NB4 (cell line): ENCODE measurements at regions not wholly inside any gene's neighbourhood (a gene's known extent, or its start where the extent isn't known, plus 50 kb on each side); places are given as distances from the start of the nearest gene placed in this dataset.
A peak's percentile ranks its signal among the peaks of the same experiment; 100 is the strongest.

ENCODE experiments used
- DNase-seq: peaks from one replicate; pipeline ENCODE4 v3.0.0; 2010; ENCODE audit warnings: low read depth
- H3K4me3 ChIP-seq: one replicate; pipeline ENCODE4 v1.5.1; 2011; ENCODE audit warnings: mild to moderate bottlenecking, low read depth, low read length, moderate library complexity
- CTCF ChIP-seq: IDR thresholded peaks from one replicate; pipeline ENCODE4 v1.5.1; 2012; ENCODE audit warnings: low read depth, low read length
- MAX ChIP-seq: IDR thresholded peaks from 2 replicates; pipeline ENCODE4 v1.6.1; 2011; ENCODE audit warnings: low read depth, low read length
- MYC ChIP-seq: IDR thresholded peaks from 2 replicates; pipeline ENCODE4 v1.6.1; 2011; ENCODE audit warnings: low read depth, low read length
- POLR2A ChIP-seq: IDR thresholded peaks from 2 replicates; pipeline ENCODE4 v1.6.1; 2011; ENCODE audit warnings: mild to moderate bottlenecking; ENCODE audit not compliant: insufficient read length; ENCODE audit errors: extremely low read depth

- TF ChIP-seq POLR2A (no peak), MYC (no peak), CTCF (no peak), MAX (no peak)
- no peak for DNase-seq
- H3K4me3 ChIP-seq = no peak overlapping the region
Measured at GRCh38 chrX:43000121-43000520, 222.2 kb upstream of the PPP1R2C start.

- TF ChIP-seq MYC (no peak), CTCF (no peak), POLR2A (no peak), MAX (no peak)
- DNase-seq = peak; percentile 8
Measured at GRCh38 chrX:43002526-43003203, 224.7 kb upstream of the PPP1R2C start.

GRCh38 chrX:43003204-43003565 lies 225.2 kb upstream of the PPP1R2C start:
- TF ChIP-seq MYC = no peak
- no peak for TF ChIP-seq MAX
- no peak for TF ChIP-seq CTCF
- no peak for TF ChIP-seq POLR2A
- H3K4me3 ChIP-seq = no peak overlapping the region
- no peak for DNase-seq

More at GRCh38 chrX:43002526-43003203, 224.7 kb upstream of the PPP1R2C start:
- no peak overlapping the region for H3K4me3 ChIP-seq

GRCh38 chrX:43003939-43004338 lies 226.0 kb upstream of the PPP1R2C start:
- TF ChIP-seq MYC (no peak), MAX (no peak), CTCF (no peak), POLR2A (no peak)
- DNase-seq = no peak
- H3K4me3 ChIP-seq = no peak overlapping the region

GRCh38 chrX:43005561-43005960 lies 227.6 kb upstream of the PPP1R2C start:
- no peak for DNase-seq
- TF ChIP-seq MAX (no peak), CTCF (no peak), POLR2A (no peak), MYC (no peak)
- no peak overlapping the region for H3K4me3 ChIP-seq

GRCh38 chrX:43008356-43008755 lies 230.4 kb upstream of the PPP1R2C start:
- no peak for DNase-seq
- no peak overlapping the region for H3K4me3 ChIP-seq
- TF ChIP-seq MYC (no peak), MAX (no peak), POLR2A (no peak)
